ENCODE measurements at regions not wholly inside any gene's neighbourhood (a gene's known extent, or its start where the extent isn't known, plus 50 kb on each side); places are given as distances from the start of the nearest gene placed in this dataset.

DNA sequence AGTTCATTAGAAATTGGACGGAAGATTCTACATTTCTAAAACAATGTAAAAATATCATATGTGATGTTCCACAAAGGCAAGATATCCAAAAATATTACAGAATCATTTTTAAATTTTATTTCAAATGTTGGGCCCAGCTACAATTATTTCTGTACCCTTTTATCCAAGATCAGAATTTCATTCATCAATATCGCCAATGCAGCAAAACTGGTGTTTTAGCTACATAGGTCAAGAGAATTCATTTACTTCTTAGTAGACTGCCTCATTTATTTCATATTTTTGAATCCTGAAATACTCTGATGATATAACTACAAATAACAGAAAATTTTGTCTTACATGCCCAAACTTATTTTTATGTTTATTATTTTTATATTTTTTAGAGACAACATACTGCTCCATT, 143.1 kb downstream of the CMPK2 start:
- Histone ChIP-seq H3K4me1 (ENCODE audit: control insufficient read depth in 1 of 2, insufficient read depth in 2 of 2, low read length in 2 of 2) (no peaks in the 10 kb centered on the region), H3K27me3 (ENCODE audit: insufficient read depth, low read length) (no peaks in the 10 kb centered on the region), H2AFZ (ENCODE audit: low read depth, low read length, poor library complexity, severe bottlenecking) (no peak overlapping the region), H3K9me2 (ENCODE audit: insufficient read depth) (no peaks in the 10 kb centered on the region), H3K27ac (ENCODE audit: low read depth, low read length) (no peak overlapping the region), H3K4me3 (replicated peaks in 1 of 2; ENCODE audit: low read depth in 1 of 2, low read length in 2 of 2) (no peak overlapping the region), H4K20me1 (ENCODE audit: insufficient read depth) (no peaks in the 10 kb centered on the region), H3K9ac (ENCODE audit: low read length) (no peak overlapping the region), H3K4me2 (ENCODE audit: low read length) (no peak overlapping the region), H3K36me3 (ENCODE audit: control insufficient read depth in 1 of 2, insufficient read depth in 2 of 2, low read length in 2 of 2) (no peaks in the 10 kb centered on the region), H3K79me2 (ENCODE audit: insufficient read depth, low read length) (no peaks in the 10 kb centered on the region), H3K9me3 (ENCODE audit: control insufficient read depth in 1 of 2, insufficient read depth in 1 of 2, low read depth in 1 of 2, low read length in 2 of 2) (no peaks in the 10 kb centered on the region)
- intact Hi-C loops (cut with micrococcal nuclease), result no loop called here
- CTCF ChIA-PET, result no interaction called here
- POLR2A ChIA-PET, result no interaction called here
- ATAC-seq, result no peak
- RAD21 ChIA-PET (ENCODE audit: low non-redundant PET in 1 of 2, low total read pairs in 2 of 2, uncharacterized antibody in 2 of 2, unreplicated experiment in 2 of 2), result no interaction called here
- TF ChIP-seq SP1 (IDR thresholded peaks at IDR 0.05; ENCODE audit: low read depth) (no peak), FOSL1 (IDR thresholded peaks at IDR 0.05; ENCODE audit: low read depth) (no peak), POLR2AphosphoS5 (IDR thresholded peaks at IDR 0.05; ENCODE audit: low read depth, low read length) (no peak), ZBTB33 (IDR thresholded peaks at IDR 0.05; ENCODE audit: extremely low read depth, insufficient replicate concordance, low read length) (no peak), YY1 (IDR thresholded peaks at IDR 0.05; ENCODE audit: extremely low read depth, insufficient replicate concordance, low read depth, low read length) (no peak), RAD21 (IDR thresholded peaks at IDR 0.05; ENCODE audit: low read depth) (no peak), CTCF (IDR thresholded peaks at IDR 0.05 in 2 of 3, conservative IDR thresholded peaks at IDR 0.05 in 1 of 3; ENCODE audit: borderline replicate concordance in 1 of 3, insufficient read depth in 1 of 3, low read depth in 2 of 3, low read length in 2 of 3) (no peak), ELF1 (IDR thresholded peaks at IDR 0.05; ENCODE audit: borderline replicate concordance, low read depth) (no peak), MAX (IDR thresholded peaks at IDR 0.05) (no peak), TCF7L2 (IDR thresholded peaks at IDR 0.05; ENCODE audit: borderline replicate concordance, extremely low read depth, insufficient read depth, insufficient read length) (no peak), CBX3 (IDR thresholded peaks at IDR 0.05; ENCODE audit: low read depth) (no peak), ZFX (IDR thresholded peaks at IDR 0.05) (no peak), EGR1 (IDR thresholded peaks at IDR 0.05; ENCODE audit: low read depth) (no peak)
- TF ChIP-seq, protein P1, sequence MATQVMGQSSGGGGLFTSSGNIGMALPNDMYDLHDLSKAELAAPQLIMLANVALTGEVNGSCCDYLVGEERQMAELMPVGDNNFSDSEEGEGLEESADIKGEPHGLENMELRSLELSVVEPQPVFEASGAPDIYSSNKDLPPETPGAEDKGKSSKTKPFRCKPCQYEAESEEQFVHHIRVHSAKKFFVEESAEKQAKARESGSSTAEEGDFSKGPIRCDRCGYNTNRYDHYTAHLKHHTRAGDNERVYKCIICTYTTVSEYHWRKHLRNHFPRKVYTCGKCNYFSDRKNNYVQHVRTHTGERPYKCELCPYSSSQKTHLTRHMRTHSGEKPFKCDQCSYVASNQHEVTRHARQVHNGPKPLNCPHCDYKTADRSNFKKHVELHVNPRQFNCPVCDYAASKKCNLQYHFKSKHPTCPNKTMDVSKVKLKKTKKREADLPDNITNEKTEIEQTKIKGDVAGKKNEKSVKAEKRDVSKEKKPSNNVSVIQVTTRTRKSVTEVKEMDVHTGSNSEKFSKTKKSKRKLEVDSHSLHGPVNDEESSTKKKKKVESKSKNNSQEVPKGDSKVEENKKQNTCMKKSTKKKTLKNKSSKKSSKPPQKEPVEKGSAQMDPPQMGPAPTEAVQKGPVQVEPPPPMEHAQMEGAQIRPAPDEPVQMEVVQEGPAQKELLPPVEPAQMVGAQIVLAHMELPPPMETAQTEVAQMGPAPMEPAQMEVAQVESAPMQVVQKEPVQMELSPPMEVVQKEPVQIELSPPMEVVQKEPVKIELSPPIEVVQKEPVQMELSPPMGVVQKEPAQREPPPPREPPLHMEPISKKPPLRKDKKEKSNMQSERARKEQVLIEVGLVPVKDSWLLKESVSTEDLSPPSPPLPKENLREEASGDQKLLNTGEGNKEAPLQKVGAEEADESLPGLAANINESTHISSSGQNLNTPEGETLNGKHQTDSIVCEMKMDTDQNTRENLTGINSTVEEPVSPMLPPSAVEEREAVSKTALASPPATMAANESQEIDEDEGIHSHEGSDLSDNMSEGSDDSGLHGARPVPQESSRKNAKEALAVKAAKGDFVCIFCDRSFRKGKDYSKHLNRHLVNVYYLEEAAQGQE (IDR thresholded peaks at IDR 0.05; ENCODE audit: low read depth), result no peak
- TF ChIP-seq, protein P2, sequence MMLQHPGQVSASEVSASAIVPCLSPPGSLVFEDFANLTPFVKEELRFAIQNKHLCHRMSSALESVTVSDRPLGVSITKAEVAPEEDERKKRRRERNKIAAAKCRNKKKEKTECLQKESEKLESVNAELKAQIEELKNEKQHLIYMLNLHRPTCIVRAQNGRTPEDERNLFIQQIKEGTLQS (IDR thresholded peaks at IDR 0.05), result no peak
- no peak for DNase-seq (ENCODE audit: low read depth, low spot score)
- no TSS peak for BruUV-seq (replicated peaks)

All from HCT116 (cell line).